HuH-7.5 (cell line): ENCODE measurements at regions not wholly inside any gene's neighbourhood (a gene's known extent, or its start where the extent isn't known, plus 50 kb on each side); places are given as distances from the start of the nearest gene placed in this dataset.
"Not testable (repeated sequence)": the region's sequence is repeated elsewhere in the genome, so short reads cannot be mapped to it uniquely, and the experiment has no call there.

Source experiments
- DNase-seq: peaks from one replicate; pipeline ENCODE4 v3.0.0; 2011; ENCODE audit warnings: low spot score

GRCh38 chr15:45948181-45948621, 313.4 kb downstream of the SQOR start:
- no peak for DNase-seq

GRCh38 chr15:45958924-45959323, 324.1 kb downstream of the SQOR start:
- no peak for DNase-seq

GRCh38 chr15:45962733-45963132, 327.9 kb downstream of the SQOR start:
- no peak for DNase-seq

DNA sequence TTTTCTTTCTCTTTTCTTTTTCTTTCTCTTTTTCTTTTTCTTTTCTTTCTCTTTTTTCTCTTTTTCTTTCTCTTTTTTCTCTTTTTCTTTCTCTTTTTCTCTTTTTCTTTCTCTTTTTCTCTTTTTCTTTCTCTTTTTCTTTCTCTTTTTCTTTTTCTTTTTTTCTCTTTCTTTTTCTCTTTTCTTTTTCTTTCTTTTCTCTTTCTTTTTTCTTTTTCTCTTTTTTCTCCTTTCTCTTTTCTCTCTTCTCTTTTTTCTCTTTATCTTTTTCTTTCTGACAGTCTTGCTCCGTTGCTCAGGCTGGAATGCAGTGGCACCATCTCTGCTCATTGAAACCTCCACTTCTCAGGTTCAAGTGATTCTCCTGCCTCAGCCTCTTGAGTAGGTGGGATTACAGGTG, 335.7 kb downstream of the SQOR start:
- DNase-seq = no peak

DNA sequence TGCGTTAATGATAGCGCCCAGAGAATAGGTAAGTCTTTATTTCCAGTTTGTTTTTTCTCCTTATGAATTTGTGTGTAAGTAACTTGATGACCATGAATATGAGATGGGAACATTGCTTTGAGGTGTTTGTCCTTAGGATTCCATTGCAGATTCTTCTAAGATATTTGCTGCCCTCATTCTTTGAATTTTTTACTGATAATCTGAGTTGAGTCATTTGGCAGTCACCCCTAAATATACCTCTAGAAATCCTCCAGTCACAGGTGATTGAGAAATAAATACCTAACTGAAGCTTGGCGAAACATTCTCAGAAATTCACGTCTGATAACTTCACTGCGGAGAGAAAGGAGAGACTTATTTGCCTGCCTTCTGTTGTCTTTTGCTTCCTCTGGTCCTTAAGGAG, 345.5 kb downstream of the SQOR start:
- DNase-seq = no peak

DNA sequence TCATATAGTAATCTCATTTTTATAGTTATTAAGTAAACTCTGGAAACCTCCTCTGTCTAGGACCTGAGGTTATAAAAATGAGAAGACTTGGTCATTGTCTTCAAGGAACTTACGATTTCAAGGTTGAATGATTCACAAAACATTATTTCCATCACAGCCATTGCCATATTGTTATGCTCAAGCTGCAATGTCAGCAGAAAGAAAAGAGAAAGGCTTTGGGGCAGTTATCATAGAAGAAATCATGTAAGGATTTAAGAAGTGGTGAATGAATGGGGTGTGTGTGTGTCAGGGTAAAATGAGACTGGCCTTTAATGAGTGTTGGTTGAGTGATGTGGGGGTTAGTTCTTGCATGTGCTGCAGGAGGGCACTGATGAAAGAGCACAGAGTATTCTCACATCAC, 346.8 kb downstream of the SQOR start:
- DNase-seq = no peak

DNA sequence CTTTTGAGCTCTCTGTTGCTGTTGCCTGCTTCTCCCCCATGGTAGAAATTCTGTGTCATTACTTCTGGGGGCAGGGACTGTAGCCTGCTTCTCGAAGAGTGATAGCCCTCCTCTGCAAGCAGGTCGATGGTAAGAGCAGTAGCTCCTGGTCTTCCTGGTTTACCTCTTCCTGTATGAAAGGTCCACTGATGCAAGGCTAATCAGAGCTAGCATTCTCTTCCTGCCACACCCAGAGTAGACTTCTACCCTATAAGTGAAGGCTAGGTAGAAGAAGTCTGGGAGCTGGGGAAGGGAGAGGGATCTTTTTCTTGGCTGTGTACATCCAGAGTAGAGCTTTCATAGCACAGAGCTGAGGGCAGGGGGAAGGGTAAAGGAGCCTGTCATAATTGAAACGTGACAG, 357.0 kb downstream of the SQOR start:
- no peak for DNase-seq

GRCh38 chr15:45993072-45993471, 358.2 kb downstream of the SQOR start:
- DNase-seq = no peak

DNA sequence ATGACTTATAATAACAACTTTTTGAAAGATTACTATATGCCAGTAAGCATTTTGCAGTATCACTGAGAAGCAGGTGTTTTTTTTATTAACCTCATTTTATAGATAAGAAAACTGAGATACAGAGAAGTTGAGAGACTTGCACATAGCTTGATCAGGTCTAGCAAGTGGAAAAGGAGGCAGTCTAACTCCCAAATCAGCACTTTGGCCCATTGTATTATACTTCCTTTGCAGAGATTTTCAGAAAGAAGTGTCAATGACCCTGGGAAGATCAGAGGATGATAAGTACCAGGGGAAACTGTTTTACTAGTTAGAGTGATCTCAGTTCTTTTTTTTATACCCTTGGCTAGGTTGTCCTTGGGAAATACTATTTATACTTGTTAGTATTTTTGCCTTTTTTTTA, 358.7 kb downstream of the SQOR start:
- no peak for DNase-seq

GRCh38 chr15:45995800-45996199, 361.0 kb downstream of the SQOR start:
- no peak for DNase-seq

DNA sequence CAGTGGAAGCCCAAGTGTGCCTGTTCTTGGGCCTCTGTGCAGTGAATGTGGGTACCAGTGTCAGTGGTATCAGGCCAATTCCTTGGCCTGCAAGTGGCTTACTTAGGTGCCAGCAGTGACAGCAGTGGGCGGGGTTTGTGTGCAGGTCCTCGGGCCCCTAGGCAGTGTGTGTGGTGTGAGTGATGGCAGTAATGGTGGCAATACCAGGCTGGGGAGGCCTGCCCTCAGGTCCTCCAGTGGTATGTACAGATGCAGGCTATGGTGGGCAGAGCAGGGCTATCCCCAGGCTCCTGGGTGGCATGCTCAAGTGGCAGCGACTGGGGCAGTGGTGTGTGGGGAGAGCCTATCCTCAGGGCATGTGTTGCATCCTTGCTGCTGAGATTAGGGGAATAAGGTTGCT, 379.7 kb downstream of the SQOR start:
- no peak for DNase-seq

DNA sequence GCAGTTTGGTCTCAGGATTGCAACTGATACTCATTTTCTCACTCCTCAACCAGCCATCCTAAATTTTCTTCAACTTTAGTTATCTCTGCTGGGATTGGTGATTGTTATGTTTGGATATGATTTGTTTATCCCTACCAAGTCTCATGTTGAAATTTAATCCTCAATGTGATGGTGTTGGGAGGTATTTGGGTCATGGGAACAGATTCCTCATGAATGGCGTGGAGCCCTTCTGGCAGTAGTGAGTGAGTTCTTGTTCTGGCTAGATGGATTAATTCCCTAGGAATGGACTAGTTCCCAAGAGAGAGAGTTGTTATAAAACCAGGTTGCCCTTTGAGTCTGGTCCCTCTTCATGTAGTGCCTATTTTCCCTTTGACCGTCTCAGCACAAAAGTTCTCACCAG, 399.9 kb downstream of the SQOR start:
- no peak for DNase-seq

DNA sequence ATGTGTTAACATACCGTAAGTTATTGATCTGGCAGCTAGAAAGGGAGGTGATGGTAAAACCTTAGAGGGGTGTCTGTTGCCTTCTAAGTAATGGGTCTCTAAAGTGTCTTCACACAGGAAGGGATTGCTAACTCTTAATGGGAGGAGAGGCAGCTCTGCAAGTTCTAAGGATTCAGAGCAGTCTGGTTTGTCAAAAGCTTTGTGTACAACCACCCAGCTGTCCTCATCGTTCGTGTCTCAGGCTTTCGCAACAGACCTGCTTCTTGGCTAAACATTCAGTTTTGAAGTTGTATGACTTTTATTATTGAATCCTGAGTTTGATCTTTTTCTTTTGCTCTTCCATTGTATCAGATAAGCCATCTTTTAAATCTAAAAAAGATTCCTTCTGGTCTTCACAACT, 404.9 kb downstream of the SQOR start:
- no peak for DNase-seq

GRCh38 chr15:46041905-46042304, 407.1 kb downstream of the SQOR start:
- no peak for DNase-seq

- no peak for DNase-seq
These were observed 425.2 kb downstream of the SQOR start for GRCh38 chr15:46059921-46060594.

- no peak for DNase-seq
These were observed 426.2 kb downstream of the SQOR start for GRCh38 chr15:46061002-46061401.

DNA sequence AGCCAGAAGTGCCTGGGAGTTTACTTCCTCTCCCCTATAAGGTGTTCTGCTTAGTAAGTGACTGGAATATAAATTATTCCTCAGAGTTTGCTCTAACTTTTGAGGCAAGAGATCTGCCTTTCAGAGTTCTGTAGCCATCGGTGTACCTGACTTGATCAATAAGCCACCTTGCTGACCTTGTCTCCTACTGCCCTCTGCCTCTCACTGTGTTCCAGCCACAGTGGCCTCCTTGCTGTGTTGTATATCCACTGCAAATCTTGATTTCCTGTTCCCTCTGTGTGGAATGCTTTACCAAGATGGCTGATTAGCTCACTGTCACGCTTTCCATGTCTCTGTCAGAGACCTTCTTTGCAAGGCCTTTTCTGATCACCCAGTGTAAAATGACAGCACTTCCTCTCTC, 442.4 kb downstream of the SQOR start:
- no peak for DNase-seq

DNA sequence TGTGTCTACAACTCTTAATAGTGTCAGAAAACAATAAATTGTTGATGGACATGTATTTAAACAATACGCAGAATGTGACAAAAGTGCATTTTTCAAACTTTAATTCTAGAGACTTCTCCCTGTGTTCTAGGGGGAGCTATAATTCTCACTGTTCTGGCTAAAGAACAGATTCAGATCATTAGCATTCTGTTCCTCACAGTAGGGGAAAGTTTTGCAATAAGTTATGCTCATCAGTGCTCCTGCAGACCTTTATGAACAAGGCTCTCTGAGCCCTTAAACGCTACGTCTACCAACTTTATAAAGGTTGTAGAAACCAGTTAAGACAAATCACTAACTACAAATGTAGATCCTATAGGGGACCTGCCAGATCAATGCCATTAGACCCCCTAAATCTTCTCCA, 444.2 kb downstream of the SQOR start:
- DNase-seq = no peak

DNA sequence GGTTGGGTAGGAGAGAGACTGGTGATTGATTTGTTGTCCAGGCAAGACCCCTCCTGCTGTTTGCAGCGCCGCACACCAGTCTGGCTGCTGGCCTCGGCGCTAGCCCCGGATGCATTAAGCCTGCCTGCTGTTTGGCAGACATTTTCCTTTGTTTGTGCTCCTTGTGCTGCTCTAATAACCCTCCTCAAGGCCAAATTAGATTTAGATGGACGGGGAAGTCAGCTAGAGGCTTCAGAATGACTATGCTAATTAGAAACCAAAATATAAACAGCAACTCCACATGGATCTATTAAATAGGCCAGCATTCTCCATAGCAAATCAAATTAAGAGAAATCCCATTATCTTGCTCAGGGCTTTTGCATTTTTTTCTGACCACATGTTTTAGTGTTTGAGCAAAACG, 445.2 kb downstream of the SQOR start:
- no peak for DNase-seq

DNA sequence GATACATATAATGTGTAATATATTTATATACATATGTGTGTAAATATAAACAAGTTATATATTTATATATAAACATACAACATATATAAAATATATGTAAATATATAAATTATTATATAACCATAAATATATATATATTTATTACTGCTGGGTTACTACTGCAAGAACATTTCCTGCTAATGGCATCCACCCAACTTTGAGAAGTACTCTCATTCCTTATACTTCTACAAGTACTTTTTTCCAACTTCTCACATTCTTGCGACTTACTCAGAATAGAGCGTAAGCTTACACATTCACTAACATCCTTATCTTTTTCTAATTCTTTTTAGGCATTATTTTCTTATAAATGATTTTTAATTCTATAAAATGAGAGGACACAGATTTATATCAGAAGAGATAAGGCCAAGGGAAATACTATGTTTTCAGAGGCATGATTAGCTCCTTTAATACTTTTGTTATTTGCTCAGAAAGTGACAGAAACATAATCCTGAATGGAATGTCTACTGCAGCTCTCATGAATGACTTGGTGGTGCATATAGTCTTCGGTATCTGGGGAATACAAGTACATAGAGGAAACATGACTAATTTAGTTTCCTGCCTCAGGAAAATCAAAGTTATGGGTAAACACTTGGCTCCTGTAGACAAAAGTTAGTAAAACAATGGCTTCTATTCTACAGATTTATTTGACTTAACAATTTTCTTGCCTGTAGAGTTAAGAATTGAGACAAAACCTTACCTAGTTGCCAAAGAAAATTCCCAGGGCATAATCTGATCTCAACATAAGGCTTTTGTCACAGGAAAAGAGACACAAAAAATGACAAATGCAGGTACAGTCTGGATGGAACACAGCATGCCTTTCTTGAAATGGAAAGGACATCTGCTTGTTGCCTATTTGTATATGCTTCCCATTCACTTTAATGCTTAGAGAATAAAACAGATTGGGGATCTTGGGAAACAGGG, 453.9 kb downstream of the SQOR start:
- no peak for DNase-seq

GRCh38 chr15:46089467-46089935, 454.7 kb downstream of the SQOR start:
- no peak for DNase-seq

- no peak for DNase-seq
These were observed 457.1 kb downstream of the SQOR start for GRCh38 chr15:46091860-46092450.

GRCh38 chr15:46098006-46098405, 463.2 kb downstream of the SQOR start:
- not testable (repeated sequence) for DNase-seq
